ENCODE measurements at regions not wholly inside any gene's neighbourhood (a gene's known extent, or its start where the extent isn't known, plus 50 kb on each side); places are given as distances from the start of the nearest gene placed in this dataset.

DNA sequence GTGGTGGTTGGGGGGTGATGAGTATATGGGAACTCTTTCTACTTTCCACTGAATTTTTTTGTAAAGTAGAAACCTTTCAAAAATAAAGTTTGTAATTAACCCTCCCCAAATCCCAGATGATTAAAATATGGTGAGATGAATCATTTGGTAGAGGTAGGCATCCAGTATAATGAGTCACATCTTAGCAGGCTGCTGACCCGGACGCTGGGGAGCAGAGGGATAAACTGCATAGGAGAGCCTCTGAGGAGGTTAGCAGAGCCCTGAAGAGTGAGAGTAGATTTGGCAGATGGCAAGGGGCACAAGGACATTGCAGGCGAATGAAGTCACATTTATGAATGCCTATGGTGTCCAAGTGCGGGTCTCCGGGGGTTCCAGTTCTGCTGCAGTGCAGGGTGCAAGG, 293.8 kb downstream of the FGF9 start:
- Mint-ChIP-seq H3K27ac (no peak overlapping the region), H3K4me3 (no peak overlapping the region), H3K27me3 (no peaks in the 10 kb centered on the region), H3K4me1 (no peaks in the 10 kb centered on the region), H3K9me3 (no peaks in the 10 kb centered on the region), H3K36me3 (ENCODE audit: low read depth) (no peaks in the 10 kb centered on the region)
- ATAC-seq (replicated peaks), result no peak

DNA sequence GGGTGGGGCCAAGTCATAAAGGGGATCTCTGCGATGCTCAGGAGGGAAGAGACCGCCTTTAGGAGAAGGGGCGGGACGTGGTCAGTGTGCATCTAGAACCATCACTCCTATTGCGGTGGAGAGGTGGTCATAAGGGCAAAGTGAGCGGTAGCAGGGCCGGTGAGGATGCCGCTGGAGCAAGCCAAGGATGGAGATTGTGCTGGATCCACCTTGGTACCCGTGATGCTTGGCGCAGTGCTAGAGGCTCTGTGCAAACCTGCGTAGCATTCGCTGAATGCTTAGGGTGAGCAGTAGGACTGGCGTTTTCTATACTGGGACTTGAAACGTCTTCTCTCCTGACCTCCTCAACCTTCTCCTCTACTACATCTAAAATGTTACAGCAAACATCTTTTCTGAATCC, 294.2 kb downstream of the FGF9 start:
- Mint-ChIP-seq H3K4me1 (no peaks in the 10 kb centered on the region), H3K36me3 (ENCODE audit: low read depth) (no peaks in the 10 kb centered on the region), H3K9me3 (no peaks in the 10 kb centered on the region), H3K27ac (no peak overlapping the region), H3K4me3 (no peak overlapping the region), H3K27me3 (no peaks in the 10 kb centered on the region)
- no peak for ATAC-seq (replicated peaks)

- Mint-ChIP-seq H3K9me3 (no peaks in the 10 kb centered on the region), H3K36me3 (ENCODE audit: low read depth) (no peaks in the 10 kb centered on the region), H3K27me3 (no peaks in the 10 kb centered on the region), H3K27ac (no peak overlapping the region), H3K4me1 (no peaks in the 10 kb centered on the region), H3K4me3 (no peak overlapping the region)
- ATAC-seq (replicated peaks), result no peak
Observed at GRCh38 chr13:21966014-21966413, 295.1 kb downstream of the FGF9 start.

DNA sequence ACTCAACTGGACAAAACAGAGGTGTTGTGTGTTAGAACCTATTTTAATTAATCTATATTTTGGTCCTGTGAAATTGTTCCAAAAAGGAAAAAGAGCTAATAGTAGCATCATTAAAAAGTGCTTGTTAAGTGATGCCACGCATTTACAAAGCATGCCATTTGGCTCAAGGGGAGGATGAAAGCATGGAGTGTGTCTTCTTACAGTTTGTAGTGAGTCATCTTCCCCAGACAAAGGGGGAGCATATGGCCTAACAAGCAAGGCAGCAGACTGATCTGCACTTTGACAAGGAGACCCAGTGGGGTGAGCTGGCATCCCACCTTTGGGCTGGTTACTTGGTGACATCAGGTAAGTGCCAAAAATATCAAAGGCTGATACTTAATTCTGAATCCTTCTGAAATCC, 297.0 kb downstream of the FGF9 start:
- no peaks in the 10 kb centered on the region for H3K9me3 Mint-ChIP-seq
- no peak for ATAC-seq (replicated peaks)
- no peaks in the 10 kb centered on the region for H3K4me1 Mint-ChIP-seq
- H3K4me3 Mint-ChIP-seq, result no peak overlapping the region
- no peaks in the 10 kb centered on the region for H3K36me3 Mint-ChIP-seq (ENCODE audit: low read depth)
- H3K27me3 Mint-ChIP-seq, result no peaks in the 10 kb centered on the region
- H3K27ac Mint-ChIP-seq, result no peak overlapping the region

- no peak for ATAC-seq (replicated peaks)
- Mint-ChIP-seq H3K27me3 (no peaks in the 10 kb centered on the region), H3K36me3 (ENCODE audit: low read depth) (no peaks in the 10 kb centered on the region), H3K9me3 (no peaks in the 10 kb centered on the region), H3K4me3 (no peak overlapping the region), H3K4me1 (no peaks in the 10 kb centered on the region), H3K27ac (no peak overlapping the region)
Observed at GRCh38 chr13:21970172-21970571, 299.3 kb downstream of the FGF9 start.

GRCh38 chr13:21970918-21971317, 300.0 kb downstream of the FGF9 start:
- no peak overlapping the region for H3K4me3 Mint-ChIP-seq
- no peaks in the 10 kb centered on the region for H3K4me1 Mint-ChIP-seq
- H3K27me3 Mint-ChIP-seq, result no peaks in the 10 kb centered on the region
- peak; percentile 12 for ATAC-seq (replicated peaks)
- no peaks in the 10 kb centered on the region for H3K36me3 Mint-ChIP-seq (ENCODE audit: low read depth)
- no peak overlapping the region for H3K27ac Mint-ChIP-seq
- H3K9me3 Mint-ChIP-seq, result no peaks in the 10 kb centered on the region

- Mint-ChIP-seq H3K36me3 (ENCODE audit: low read depth) (no peaks in the 10 kb centered on the region), H3K4me1 (no peaks in the 10 kb centered on the region), H3K27ac (no peak overlapping the region), H3K4me3 (no peak overlapping the region), H3K27me3 (no peaks in the 10 kb centered on the region), H3K9me3 (no peaks in the 10 kb centered on the region)
- no peak for ATAC-seq (replicated peaks)
Observed at GRCh38 chr13:21971662-21972621, 301.1 kb downstream of the FGF9 start.

GRCh38 chr13:21973437-21974125, 302.7 kb downstream of the FGF9 start:
- H3K27ac Mint-ChIP-seq, result no peak overlapping the region
- no peak for ATAC-seq (replicated peaks)

DNA sequence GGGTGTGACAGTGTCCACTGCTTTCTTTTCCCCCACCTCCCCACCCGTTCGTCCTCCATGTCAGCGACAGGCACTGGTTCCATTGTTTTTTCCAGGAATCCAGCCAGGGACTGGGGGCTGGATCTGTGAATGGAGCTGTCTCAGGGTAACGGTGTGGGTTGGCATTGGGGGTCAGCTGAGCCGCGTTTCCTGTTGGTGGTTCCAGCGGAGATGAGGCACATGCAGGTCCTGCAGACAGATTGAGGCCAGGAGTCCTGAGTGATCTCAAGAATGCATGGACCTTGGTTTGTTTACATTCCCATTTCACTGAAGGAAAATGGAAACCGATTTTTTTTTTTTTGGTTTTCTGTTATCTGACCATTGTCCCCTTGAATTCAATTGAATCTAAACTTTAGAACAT, 303.9 kb downstream of the FGF9 start:
- H3K36me3 Mint-ChIP-seq (ENCODE audit: low read depth), result no peaks in the 10 kb centered on the region
- no peaks in the 10 kb centered on the region for H3K4me1 Mint-ChIP-seq
- no peak overlapping the region for H3K4me3 Mint-ChIP-seq
- no peaks in the 10 kb centered on the region for H3K9me3 Mint-ChIP-seq
- H3K27ac Mint-ChIP-seq, result no peak overlapping the region
- ATAC-seq (replicated peaks), result no peak
- H3K27me3 Mint-ChIP-seq, result no peaks in the 10 kb centered on the region

More at GRCh38 chr13:21973437-21974125, 302.7 kb downstream of the FGF9 start:
- no peaks in the 10 kb centered on the region for H3K4me1 Mint-ChIP-seq
- H3K36me3 Mint-ChIP-seq (ENCODE audit: low read depth), result no peaks in the 10 kb centered on the region
- H3K9me3 Mint-ChIP-seq, result no peaks in the 10 kb centered on the region
- no peak overlapping the region for H3K4me3 Mint-ChIP-seq
- no peaks in the 10 kb centered on the region for H3K27me3 Mint-ChIP-seq

- H3K4me1 Mint-ChIP-seq, result no peaks in the 10 kb centered on the region
- H3K27me3 Mint-ChIP-seq, result no peaks in the 10 kb centered on the region
- no peak overlapping the region for H3K27ac Mint-ChIP-seq
- ATAC-seq (replicated peaks), result no peak
- no peak overlapping the region for H3K4me3 Mint-ChIP-seq
- no peaks in the 10 kb centered on the region for H3K36me3 Mint-ChIP-seq (ENCODE audit: low read depth)
- H3K9me3 Mint-ChIP-seq, result no peaks in the 10 kb centered on the region
Observed at GRCh38 chr13:21976159-21976558, 305.3 kb downstream of the FGF9 start.

DNA sequence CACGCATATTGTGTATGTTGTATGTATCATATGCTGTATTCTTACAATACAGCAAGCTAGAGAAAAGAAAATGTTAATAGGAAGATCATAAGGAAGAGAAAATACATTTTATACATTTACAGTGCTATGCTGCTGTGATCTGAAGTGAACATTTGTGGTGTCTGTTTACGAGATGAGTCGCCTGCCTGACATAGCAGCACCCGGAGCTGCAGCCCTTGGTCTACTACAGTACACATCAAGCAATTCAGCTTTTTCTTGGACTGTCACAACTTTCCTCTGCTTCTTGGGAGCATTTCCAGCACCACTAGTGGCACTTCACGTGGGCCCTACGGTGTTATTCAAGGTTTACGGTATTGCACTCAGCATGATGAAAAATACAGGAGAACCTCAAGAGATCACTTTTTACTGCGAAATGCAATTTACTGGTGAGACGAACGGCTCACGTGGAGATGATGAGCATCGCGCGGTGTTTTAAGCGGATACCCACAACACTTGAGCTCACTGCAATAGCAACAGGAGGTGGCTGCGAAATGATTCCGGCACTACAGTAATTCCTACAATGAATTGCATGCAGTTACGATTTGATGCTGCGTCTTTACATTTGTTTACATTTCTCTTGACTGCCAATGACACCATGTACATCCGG, 308.4 kb downstream of the FGF9 start:
- Mint-ChIP-seq H3K9me3 (no peaks in the 10 kb centered on the region), H3K4me3 (no peak overlapping the region), H3K27ac (no peak overlapping the region), H3K4me1 (no peaks in the 10 kb centered on the region), H3K27me3 (no peaks in the 10 kb centered on the region), H3K36me3 (ENCODE audit: low read depth) (no peaks in the 10 kb centered on the region)
- no peak for ATAC-seq (replicated peaks)

DNA sequence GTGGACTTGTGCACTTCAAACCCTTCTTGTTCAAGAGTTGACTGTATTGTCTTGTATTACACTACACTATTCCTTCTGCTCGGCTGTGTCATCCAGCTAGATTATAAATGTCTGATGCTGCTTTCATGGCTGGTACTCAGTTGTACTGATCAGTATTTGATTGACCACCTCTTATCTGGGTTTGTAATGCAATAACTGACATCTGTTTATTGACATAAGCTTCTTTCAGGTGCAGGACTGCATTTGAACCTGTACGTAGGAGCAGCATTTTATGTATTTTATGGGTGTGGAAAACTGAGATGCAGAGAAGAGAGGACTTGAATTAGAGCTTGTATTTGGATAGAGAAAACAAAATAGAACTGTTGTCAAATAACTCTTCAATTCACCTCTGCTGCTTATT, 309.2 kb downstream of the FGF9 start:
- no peaks in the 10 kb centered on the region for H3K36me3 Mint-ChIP-seq (ENCODE audit: low read depth)
- no peaks in the 10 kb centered on the region for H3K4me1 Mint-ChIP-seq
- no peak for ATAC-seq (replicated peaks)
- H3K4me3 Mint-ChIP-seq, result no peak overlapping the region
- no peaks in the 10 kb centered on the region for H3K27me3 Mint-ChIP-seq
- no peaks in the 10 kb centered on the region for H3K9me3 Mint-ChIP-seq
- H3K27ac Mint-ChIP-seq, result no peak overlapping the region

GRCh38 chr13:21984156-21984555, 313.3 kb downstream of the FGF9 start:
- Mint-ChIP-seq H3K4me3 (no peak overlapping the region), H3K27ac (no peak overlapping the region), H3K4me1 (peaks cover 6% of the 10 kb centered on the region), H3K27me3 (no peaks in the 10 kb centered on the region), H3K9me3 (no peaks in the 10 kb centered on the region), H3K36me3 (ENCODE audit: low read depth) (no peaks in the 10 kb centered on the region)
- no peak for ATAC-seq (replicated peaks)

DNA sequence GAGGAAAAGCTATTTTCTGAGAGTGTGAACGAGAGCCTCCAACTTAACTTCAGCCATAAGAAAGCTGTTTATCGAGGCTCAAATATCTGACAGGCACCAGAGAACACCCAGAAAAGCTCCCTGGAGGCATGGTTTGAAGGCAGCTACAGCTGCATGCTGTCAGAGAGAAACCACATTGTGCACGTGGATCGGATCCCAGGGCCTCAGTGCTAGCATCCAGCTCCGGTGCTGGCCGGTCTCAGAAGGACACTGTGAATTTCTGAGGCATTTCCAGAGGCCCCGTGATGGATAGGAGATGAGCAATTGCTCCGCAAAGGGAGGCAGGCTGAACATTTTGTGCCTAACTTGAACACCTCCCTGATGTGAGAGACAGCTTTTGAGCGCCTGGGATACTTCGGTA, 315.7 kb downstream of the FGF9 start:
- H3K27me3 Mint-ChIP-seq, result no peaks in the 10 kb centered on the region
- no peak overlapping the region for H3K4me3 Mint-ChIP-seq
- H3K27ac Mint-ChIP-seq, result no peak overlapping the region
- no peak for ATAC-seq (replicated peaks)
- no peaks in the 10 kb centered on the region for H3K9me3 Mint-ChIP-seq
- H3K4me1 Mint-ChIP-seq, result peaks cover 6% of the 10 kb centered on the region
- H3K36me3 Mint-ChIP-seq (ENCODE audit: low read depth), result no peaks in the 10 kb centered on the region

DNA sequence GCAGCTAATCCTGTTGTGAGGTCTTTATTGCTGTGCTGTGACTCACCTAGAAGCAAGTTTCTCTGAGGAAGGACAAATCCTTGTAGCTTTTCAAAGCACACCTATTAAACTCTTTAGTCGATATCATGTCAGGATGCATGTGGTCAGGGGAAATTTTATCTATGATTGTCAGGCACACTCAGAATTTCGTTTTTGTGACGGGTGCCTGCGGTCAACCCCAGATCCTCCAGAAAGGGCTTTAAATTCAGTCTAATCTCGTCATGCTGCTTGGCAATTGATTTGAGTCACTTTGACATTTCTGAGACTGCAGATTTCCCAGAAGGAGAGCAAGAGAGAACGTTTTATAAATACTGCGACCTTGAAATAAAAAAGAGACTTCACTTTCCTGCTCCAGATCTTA, 316.9 kb downstream of the FGF9 start:
- Mint-ChIP-seq H3K4me1 (peaks cover 6% of the 10 kb centered on the region), H3K27ac (peak overlapping the region; percentile 36), H3K4me3 (no peak overlapping the region), H3K36me3 (ENCODE audit: low read depth) (no peaks in the 10 kb centered on the region), H3K27me3 (no peaks in the 10 kb centered on the region), H3K9me3 (no peaks in the 10 kb centered on the region)
- peak; percentile 58 for ATAC-seq (replicated peaks)
